ENCODE measurements at regions not wholly inside any gene's neighbourhood (a gene's known extent, or its start where the extent isn't known, plus 50 kb on each side); places are given as distances from the start of the nearest gene placed in this dataset.
A peak's percentile ranks its signal among the peaks of the same experiment; 100 is the strongest.
"Not testable (repeated sequence)": the region's sequence is repeated elsewhere in the genome, so short reads cannot be mapped to it uniquely, and the experiment has no call there.

DNA sequence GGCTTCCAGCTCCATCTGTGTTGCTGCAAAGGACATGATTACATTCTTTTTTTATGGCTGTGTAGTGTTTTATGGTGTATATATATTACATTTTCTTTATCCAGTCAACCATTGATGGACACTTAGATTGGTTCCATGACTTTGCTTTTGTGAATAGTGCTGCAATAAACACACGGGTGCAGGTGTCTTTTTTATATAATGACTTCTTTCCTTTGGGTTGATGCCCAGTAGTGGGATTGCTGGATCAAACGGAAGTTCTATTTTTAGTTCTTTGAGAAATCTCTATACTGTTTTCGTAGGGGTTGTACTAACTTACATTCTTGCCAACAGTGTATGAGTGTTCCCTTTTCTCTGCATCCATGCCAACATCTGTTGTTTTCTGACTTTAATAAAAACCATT is 189.7 kb downstream of the ACTR3B start:
- DNase-seq (ENCODE audit: low read depth), result no peak

DNA sequence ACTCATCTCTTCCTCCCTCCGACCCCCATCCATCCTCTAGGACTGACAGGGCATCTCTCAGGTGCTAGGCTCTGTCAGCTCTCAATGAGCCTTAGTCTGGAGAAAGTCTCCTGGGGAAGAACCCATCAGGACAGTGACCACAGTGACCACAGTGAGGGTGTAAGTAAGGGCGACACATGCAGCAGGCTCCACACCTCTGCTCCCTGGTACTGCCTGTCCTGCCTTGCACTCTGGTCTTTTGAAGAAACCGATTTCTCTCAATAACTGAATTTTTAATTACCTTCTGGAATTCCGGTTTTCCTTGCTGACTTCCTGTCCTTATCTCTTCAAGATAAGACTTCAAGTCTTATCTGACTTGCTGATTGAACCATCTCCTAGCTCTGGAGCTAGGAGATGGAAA is 190.2 kb downstream of the ACTR3B start:
- DNase-seq (ENCODE audit: low read depth), result no peak

DNA sequence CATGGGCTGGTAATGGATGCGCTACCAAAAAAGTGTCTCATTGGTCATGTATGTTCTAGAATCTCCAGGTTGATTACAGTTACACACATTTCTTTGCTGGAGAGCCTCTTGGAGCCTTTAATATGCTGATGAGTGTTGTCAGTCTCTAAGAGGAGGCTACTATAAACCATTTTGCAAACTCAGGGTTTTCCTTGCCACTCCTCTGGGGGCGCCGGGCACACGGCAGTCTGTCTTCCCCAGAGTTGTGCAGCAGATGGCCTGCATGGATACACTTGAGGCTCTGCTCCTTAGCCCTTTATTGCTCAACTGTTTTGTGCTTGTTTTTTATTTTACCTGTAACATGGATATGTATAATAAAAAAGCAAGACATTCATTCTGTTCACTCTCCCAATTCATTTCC is 196.5 kb downstream of the ACTR3B start:
- DNase-seq (ENCODE audit: low read depth), result no peak

DNA sequence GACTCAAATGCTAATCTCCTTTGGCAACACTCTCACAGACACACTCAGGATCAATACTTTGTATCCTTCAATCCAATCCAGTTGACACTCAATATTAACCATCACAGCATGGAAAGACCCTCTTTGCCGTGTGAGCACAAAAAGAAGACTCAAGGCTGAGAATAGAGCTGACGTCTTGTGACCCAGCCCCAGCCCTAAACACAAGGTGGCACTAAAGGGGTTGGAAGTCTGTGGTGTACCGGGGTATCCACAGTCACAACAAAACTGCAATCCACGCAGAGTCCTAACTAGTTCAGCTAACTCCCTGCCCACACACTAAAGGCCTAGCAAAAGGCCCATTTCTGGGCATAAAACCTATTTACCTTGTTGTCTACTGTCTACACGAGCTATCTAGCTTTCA is 200.1 kb downstream of the ACTR3B start:
- no peak for DNase-seq (ENCODE audit: low read depth)

DNA sequence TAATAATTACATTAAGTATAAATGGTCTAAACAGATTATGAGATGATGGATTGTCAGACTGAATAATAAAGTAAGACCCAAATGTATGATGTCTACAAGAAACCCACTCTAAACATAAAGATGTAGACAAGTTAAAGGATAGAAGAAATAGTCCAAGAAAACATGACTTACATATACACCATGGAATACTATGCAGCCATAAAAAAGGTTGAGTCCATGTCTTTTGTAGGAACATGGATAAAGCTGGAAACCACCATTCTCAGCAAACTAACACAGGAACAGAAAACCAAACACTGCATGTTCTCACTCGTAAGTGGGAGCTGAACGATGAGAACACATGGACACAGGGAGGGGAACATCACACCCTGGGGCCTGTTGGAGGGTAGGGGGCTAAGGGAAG is 202.2 kb downstream of the ACTR3B start:
- not testable (repeated sequence) for DNase-seq (ENCODE audit: low read depth)

DNA sequence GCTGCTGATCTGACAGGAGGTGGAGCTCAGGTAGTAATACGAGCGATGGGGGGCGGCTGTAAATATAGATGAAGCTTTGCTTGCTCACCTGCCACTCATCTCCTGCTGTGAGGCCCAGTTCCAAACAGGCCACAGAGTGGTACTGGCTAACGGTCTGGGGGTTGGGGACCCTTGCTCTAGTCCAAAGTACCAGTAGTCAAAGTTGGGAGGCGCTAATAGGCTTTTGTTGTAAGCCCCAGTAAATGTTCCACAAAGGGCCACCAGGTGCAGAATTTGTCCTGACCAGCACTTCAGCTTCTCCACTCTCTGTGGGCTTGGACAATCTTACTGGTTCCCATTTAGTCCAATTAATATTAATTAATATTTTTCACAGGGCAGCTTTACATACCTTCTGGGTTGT is 206.6 kb downstream of the ACTR3B start:
- no peak for DNase-seq (ENCODE audit: low read depth)

DNA sequence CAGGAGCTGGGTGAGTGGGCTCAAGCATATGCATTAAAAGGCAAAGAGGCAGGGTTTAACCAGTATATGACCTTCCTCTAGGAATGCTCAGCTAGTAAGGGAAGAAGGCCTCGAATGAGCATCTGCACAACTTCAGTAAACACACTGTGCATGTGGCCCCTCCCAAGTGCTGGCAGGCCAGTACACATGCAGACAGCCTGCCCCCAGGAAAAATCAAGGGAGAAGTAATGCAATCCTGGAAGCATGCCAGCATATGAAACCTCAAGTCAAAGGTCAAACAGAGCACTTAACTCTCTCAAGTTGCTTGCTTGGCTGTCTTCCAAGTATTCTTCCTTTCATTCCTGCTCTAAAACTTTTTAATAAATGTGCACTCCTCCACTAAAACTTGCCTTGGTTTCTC is 208.4 kb downstream of the ACTR3B start:
- DNase-seq (ENCODE audit: low read depth), result peak; percentile 11

DNA sequence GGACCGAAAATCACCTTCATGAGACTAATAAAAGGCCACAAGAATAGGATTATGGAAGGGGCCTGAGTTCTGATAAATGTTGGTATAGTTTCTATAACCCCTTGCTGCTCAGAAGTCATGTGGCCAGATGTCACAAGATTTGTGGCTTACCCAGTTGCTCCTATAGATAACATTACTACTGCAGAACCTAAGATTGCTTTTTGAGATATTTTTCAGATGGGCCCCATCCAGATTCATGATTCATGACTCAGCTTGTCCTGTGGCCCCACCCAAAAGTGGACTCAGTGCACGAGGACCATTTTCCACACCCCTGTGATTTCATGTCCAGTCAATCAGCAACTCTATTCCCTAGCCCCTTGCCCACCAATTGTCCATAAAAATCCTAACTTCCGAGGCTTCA is 209.0 kb downstream of the ACTR3B start:
- no peak for DNase-seq (ENCODE audit: low read depth)

DNA sequence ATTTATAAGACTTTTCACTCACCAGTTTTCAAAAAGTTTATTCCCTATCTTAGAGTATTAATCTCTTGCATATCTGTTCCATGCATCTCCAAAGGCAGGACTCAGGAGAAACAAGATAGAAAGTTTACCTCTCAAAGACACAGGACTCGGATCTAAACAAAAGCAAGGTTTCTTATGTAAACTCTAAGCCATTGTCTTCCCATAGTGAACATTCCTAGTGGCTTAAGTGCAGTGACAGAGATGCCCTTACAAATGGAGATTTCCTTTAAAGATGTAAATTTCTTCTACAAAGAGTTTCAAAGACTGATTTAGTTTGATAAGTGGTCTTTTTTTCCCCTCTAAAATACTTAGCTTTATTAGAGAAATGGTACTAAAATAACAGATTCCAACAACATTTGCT is 209.8 kb downstream of the ACTR3B start:
- DNase-seq (ENCODE audit: low read depth), result no peak

DNA sequence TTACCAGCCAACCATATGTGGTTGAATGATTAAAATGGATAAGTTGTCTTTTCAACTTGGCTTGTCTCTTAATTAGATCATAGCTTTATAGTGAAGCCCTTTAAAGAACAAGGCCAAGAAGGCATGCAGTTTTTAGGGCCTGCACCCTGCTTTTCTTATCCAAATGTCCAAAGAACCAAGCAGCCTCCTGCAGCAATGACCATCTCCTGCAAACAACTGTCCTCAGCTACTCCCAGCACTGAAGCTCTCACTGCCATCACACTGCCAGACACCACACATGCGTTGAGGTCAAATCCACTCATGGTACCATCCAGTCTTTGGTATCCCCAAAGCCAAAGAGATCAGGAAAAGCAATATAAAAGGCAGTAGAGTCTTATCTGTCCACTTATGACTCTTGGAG is 210.3 kb downstream of the ACTR3B start:
- no peak for DNase-seq (ENCODE audit: low read depth)

DNA sequence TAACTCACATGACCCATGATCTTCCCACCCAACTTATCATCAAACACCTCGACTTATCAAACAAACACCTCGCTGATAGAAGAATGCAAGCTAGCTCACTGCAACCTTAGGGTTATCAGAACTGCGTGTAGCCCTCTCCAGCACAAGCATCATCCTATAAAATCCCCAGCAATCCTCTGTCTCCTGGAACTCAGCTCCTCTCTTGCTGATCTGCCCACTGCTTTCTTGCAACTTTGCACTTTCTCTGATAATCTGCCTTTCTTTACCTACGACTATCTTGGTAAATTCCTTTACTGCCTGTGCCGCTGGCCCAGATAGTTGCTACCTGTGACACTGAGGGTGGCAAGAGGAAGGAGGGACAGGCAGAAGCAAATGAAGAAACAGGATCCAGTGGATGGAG is 210.9 kb downstream of the ACTR3B start:
- DNase-seq (ENCODE audit: low read depth), result no peak

DNA sequence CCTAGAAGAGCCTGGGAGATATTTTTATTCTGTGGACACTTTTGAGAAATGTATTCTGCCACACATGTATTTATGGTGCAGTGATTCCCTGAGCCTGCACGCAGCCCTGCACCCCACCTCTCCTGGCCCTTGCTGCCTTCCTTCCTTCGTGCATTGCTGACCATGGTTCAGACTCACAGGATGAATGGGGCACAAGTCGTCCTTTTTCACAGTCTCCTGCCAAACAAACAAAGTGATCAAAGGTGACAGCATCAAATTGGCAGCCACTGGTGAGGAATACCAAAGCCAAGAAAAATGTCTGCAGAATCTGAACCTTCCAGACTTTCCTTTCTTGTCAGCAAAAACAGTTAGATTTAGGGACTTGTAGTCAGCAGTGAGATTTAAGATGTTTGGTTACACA is 215.0 kb downstream of the ACTR3B start:
- DNase-seq (ENCODE audit: low read depth), result no peak

DNA sequence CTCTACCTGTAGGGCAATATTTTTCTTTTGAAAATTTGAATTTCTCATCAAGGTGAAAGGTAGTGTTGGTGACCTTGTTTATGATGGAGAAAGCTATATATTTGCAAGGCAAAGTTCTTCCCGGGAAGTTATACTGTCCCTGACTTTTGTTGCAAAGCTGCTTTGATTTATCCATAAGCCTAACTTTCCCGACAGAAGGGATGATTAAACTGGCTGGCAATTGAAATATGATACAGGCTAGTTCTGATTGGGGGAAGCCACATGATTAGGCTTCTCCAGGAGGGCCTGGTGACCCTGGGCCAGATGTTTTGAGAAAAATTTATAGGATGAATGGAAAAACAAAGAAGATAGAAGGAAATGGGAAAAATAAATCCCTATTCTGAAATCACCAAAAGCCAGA is 215.5 kb downstream of the ACTR3B start:
- no peak for DNase-seq (ENCODE audit: low read depth)

DNA sequence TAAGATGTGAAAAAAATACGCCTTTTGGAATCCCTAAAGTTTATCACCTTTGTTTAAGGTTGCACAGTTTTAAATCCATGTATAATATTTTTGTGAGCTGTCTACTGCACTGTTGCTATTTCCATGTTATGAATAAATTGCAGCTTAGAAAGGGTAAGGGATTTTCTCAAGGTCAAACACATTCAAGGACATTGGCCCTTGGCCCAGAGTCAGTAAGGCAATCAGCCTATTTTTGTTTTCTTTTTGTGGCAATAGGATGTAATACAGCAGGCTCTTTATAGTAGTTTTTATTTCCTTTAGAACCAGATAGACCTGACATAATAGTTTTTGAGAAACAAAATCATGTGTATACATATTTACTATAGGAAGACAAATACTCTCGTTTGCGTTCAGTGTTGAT is 219.8 kb downstream of the ACTR3B start:
- DNase-seq (ENCODE audit: low read depth), result no peak

DNA sequence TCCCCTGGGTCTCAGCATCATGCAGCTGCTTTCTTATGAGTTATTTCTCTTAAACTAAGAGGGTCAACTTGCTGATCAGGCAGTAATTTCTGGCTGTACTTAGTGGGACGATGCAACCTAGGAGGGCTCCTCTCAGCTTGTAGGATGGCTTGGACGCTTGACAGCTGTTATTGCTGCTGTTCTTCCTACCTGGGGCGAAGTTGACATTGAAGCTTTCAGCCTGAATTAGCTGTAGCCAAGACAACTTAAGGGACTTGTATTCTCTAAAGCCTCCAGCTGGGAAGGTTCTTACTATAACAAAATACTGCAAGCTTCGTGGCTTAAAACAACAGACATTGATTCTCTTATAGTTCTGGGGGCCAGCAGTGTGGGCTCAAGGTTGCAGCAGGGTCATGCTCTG is 224.9 kb downstream of the ACTR3B start:
- no peak for DNase-seq (ENCODE audit: low read depth)

DNA sequence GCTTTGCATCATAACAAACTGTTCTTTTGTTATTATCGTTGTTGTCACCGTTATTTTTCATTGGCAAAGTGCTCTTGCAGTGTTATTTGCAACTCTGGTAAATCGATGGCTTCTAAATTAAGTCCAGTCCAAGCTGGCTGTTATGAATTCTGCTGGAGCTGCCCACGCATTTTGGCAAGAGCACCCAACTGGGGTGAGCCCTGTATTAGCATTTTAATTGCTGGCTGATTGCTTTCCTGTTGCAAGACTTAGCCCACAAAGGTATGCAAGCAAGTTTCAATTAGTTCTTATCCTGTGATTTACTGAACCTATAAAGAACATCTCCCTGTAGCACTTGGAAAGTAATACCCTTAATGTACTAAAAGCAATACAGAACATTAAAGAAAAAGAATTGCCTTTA is 226.8 kb downstream of the ACTR3B start:
- DNase-seq (ENCODE audit: low read depth), result no peak

DNA sequence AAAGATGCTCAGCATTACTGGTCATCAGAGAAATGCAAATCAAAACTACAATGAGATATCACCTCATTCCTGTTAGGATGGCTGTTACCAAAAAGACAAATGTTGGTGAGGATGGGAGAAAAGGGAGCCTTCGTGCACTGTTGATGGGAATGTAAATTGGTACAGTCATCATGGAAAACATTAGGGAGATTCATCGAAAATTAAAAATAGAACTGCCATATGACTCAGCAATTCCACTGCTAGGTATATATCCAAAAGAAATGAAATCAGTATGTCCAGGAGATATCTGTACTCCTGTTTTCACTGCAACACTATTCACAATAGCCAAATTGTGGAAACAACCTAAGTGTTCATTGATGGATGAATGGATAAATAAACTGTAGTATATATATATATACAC is 228.1 kb downstream of the ACTR3B start:
- peak; percentile 40 for DNase-seq (ENCODE audit: low read depth)

DNA sequence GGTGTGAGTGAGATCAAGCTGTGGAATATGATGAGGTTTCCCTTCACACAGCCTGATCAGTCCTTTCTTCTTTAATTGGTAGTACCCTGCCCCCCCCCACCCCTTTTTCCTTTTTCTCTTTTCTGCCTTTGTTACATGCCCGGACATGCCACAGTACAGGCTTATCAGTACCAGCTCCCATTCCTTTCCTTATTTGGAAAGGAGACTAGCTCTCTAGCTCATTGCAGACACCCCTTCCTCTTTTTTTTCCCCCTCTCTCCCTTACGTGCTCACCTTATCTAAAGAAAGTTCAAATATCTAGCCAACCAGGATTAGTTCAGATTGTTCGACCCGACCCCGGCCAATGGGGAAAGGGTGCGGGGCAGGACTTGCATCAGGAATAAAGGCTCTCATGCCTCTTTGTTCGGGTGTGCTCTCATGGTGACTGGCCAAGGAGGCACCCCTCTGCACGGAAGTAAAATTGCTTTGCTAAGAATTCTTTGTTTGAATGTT is 230.4 kb downstream of the ACTR3B start:
- DNase-seq (ENCODE audit: low read depth), result peak; percentile 29

DNA sequence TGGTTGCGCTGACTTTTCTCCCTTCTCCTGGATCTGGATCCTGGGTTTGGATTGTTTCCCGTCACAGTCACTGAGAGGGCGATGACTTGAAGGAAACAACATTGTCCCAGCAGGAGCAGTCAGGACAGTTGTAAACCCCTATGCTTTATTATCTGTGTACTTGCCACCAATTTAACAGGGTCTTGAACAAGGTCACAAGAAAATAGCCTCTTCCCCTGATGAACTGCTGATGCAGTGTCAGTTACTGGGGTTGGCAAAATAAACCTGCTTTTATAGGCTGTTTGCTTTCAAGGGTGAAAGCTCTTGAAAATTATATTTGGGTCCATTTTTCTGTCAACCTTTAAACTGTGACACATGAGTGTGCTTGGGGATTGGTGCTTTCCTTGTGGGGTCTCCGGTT is 238.9 kb downstream of the ACTR3B start:
- DNase-seq (ENCODE audit: low read depth), result no peak

DNA sequence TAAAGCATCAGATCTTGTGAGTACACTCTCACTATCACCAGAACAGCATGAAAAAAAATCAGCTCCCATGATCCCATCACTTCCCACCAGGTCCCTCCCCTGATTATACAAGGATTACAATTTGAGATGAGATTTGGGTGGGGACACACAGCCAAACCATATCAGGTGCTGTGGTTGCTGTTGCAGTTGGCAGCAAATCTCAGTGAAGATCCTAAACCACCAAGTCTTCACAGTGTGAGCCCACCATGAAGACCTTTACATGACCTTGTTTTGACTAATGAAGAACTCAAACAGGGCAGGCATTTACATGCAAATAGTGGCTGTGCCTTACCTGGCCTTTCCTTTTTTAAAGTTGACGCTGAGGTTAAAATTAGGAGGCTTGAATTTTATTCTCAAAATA is 242.6 kb downstream of the ACTR3B start:
- DNase-seq (ENCODE audit: low read depth), result no peak

DNA sequence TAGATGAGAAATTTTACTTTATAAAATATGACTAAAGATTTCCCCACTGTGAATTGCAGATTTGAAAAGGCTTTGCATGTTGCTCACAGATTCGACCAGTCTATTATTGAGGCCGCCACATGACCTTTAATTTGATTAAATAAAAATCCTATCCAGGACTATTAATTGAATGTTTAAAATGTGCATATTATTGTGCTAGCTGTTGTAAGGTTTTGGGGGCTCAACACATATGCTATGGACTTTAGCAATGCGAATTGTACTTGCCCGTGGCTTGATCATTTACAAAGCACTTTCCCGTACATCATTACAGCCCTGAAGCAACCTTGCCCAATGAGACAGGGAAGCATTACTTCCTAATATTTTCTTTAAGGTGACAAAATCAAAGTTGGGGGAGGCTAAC is 243.0 kb downstream of the ACTR3B start:
- no peak for DNase-seq (ENCODE audit: low read depth)

DNA sequence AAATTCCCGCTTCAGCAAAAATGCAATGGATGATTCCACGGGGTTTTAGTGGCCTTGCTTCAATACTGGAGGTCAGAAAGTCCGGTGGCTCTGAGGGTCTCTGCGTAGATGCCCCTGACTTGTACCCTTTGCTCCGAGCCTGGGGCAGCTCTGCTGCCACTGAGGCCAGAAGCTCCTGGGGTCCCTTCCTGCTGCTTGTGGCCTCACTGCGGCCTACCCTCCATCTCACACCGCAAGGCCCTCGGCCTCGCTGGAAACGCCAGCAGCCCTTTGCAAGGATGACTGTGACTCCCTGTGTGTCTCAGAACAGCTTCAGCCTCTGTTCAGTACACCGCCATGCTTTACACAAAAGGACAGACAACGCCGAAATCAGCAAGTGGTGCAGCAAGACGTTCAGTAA is 244.8 kb downstream of the ACTR3B start:
- no peak for DNase-seq (ENCODE audit: low read depth)

DNA sequence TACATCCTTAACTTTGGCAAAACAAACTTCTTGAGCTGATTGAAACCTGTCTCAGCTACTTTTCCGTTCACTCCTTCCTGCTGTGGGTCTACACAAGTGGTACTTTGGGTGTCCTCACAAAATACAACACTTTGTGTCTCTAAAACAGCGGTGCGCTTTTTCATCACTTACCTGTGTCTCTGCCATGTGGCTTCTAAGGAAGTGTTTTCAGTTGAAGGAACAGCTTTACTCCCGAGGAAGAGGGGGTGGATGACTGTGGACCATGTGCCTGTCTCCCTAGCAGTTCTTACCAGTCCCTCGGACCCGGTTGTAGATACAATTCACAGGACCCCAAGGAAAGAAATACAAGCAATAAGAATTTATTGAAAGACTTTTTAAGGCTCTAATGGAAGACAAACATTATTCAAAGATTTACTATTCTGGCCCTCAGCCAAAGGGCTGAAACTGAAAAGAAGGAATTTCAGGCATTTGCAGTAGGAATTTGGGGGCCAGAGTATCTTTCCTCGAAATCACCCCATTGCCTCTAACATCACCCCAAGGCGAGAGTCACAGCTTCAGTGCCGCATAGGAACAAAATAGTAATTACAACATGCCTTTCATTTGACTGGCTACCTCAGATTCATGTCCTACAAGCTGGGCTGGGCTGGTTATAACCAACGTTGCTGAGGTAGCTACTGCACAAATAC is 246.3 kb downstream of the ACTR3B start:
- DNase-seq (ENCODE audit: low read depth), result no peak

DNA sequence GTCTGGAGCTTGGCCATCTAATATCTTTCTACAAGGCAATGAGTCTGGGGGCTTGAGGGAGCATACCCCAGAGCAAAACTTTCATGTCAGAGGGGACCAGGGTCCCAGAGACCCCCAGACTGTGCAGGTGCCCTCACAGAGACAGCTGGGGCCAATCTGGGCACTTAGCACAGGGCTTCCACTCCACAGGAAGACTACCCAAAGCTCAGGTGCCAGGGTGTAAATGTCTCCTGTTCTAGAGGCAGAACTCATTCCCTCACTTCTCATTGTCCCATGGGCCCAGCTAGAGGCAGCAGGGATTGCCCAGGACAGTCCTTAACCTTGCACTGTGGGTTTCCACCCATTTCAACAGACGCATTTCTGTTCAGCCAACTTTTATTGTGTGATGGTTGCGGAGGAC is 246.9 kb downstream of the ACTR3B start:
- no peak for DNase-seq (ENCODE audit: low read depth)
